ENCODE measurements at regions not wholly inside any gene's neighbourhood (a gene's known extent, or its start where the extent isn't known, plus 50 kb on each side); places are given as distances from the start of the nearest gene placed in this dataset.

DNA sequence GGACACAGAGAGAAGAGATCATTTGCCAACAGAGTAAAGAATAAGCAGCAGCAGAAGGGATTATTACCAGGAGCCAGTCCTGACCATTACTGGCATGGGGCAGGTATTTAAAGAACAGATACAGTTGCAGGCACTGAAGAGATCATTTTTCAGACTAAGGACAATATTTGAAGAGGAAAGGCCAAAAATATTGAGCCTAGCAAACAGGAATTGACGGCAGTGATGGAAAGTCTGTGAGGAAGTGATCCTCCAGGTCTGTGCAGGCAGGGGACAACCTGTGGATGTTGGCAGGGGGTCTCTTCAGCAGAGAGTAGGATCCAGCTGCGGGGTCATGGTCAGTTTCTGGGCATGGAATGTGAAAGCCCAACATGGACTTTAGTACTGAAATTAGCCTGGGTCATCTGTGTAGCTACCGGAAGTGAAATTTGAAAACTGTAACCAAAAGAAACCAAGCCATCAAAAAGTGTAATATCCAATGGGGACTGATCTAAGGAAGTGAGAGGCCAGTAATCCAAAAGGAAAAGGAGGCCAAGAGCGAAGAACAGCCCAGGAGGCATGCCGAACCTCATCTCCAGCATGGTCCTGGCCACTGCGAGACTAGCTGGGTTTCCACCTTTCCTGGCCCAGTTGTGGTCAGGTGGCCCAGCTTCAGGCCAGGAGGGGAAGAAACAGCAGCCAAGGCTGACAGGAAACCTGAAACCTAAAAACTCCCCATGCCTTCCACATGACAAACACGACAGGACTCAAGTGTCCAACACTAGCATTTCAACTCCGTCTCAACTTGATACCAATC is 115.1 kb upstream of the TNFAIP3 start:
- no peaks in the 10 kb centered on the region for H3K9me3 ChIP-seq
- TF ChIP-seq, protein P1, sequence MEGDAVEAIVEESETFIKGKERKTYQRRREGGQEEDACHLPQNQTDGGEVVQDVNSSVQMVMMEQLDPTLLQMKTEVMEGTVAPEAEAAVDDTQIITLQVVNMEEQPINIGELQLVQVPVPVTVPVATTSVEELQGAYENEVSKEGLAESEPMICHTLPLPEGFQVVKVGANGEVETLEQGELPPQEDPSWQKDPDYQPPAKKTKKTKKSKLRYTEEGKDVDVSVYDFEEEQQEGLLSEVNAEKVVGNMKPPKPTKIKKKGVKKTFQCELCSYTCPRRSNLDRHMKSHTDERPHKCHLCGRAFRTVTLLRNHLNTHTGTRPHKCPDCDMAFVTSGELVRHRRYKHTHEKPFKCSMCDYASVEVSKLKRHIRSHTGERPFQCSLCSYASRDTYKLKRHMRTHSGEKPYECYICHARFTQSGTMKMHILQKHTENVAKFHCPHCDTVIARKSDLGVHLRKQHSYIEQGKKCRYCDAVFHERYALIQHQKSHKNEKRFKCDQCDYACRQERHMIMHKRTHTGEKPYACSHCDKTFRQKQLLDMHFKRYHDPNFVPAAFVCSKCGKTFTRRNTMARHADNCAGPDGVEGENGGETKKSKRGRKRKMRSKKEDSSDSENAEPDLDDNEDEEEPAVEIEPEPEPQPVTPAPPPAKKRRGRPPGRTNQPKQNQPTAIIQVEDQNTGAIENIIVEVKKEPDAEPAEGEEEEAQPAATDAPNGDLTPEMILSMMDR (IDR thresholded peaks at IDR 0.05 in 4 of 5, conservative IDR thresholded peaks at IDR 0.05 in 1 of 5) = no peak
- TF ChIP-seq POLR2A (IDR thresholded peaks at IDR 0.05) = no peak
- ATAC-seq (peak; percentile 97 to 98), DNase-seq (peak; percentile 65 to 76)
- in situ Hi-C loops (cut with MboI; ENCODE audit: low sequenced_read_pairs in 4 of 4) = no loop called here
- peak overlapping the region; percentile 60 to 83 (median 72) for H3K27ac ChIP-seq
- H3K4me3 ChIP-seq = no peak overlapping the region
- intact Hi-C loops (cut with DNase I; ENCODE audit: low total_unique reads) = loop anchor here (5.0 kb wide), 1 partner anchor 45 kb away; no protein-coding TSS in a partner anchor
- no peaks in the 10 kb centered on the region for H3K36me3 ChIP-seq
- H3K4me1 ChIP-seq = peaks cover 37 to 42% of the 10 kb centered on the region in 2 donors
- no peaks in the 10 kb centered on the region for H3K27me3 ChIP-seq

DNA sequence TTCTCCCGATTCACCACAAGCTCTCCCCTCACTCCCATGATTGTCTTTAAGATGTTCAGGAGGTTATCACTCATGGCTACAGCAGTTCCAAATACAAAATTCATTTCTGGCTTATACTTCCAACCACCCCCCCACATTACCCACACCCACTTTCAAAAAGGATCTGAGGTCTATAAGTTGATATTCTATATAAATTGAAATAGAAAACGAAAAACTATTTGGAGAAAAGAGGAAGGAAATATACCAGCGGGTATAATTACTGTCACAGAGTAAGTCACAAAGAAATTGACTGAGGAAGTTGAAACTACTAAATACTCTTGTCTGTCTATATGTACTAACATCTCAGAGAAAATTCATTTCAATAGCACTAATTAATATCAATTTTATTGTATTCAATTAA is 112.7 kb upstream of the TNFAIP3 start:
- no peak overlapping the region for H3K27ac ChIP-seq
- H3K36me3 ChIP-seq = no peaks in the 10 kb centered on the region
- in situ Hi-C loops (cut with MboI; ENCODE audit: low sequenced_read_pairs in 4 of 4) = no loop called here
- H3K4me1 ChIP-seq = peaks cover 30 to 35% of the 10 kb centered on the region in 2 donors
- H3K27me3 ChIP-seq = no peaks in the 10 kb centered on the region
- DNase-seq (no peak), ATAC-seq (no peak)
- no peaks in the 10 kb centered on the region for H3K9me3 ChIP-seq
- TF ChIP-seq, protein P1 (IDR thresholded peaks at IDR 0.05 in 4 of 5, conservative IDR thresholded peaks at IDR 0.05 in 1 of 5) = no peak
- TF ChIP-seq POLR2A (IDR thresholded peaks at IDR 0.05) = no peak
- intact Hi-C loops (cut with DNase I; ENCODE audit: low total_unique reads) = loop anchor here (5.0 kb wide), 1 partner anchor 47 kb away; no protein-coding TSS in a partner anchor
- H3K4me3 ChIP-seq = no peak overlapping the region

DNA sequence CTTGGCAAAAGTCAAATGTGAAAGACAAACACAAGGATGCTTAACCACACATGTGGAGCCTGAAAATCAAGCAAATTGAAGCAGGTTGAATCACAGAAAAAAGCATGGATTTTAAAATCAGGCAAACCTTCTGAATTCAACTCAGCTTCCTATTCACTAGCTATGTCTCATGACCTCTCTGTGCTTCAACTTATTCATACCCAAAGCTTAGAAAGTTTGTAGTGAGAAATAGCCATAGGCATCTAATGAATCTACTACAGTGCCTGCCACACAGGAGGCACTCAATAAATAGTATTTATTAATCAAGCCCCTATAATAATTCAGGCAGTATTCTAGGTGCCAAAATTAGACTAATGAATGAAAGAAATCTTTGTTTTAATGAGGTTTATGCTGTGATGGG is 112.2 kb upstream of the TNFAIP3 start:
- in situ Hi-C loops (cut with MboI; ENCODE audit: low sequenced_read_pairs in 4 of 4) (no loop called here), intact Hi-C loops (cut with DNase I; ENCODE audit: low total_unique reads) (loop anchor here (5.0 kb wide), 1 partner anchor 48 kb away; no protein-coding TSS in a partner anchor)
- no peaks in the 10 kb centered on the region for H3K27me3 ChIP-seq
- H3K4me1 ChIP-seq = peaks cover 25 to 30% of the 10 kb centered on the region in 2 donors
- no peak overlapping the region for H3K4me3 ChIP-seq
- ATAC-seq = no peak
- TF ChIP-seq POLR2A (IDR thresholded peaks at IDR 0.05) = no peak
- TF ChIP-seq, protein P1 (IDR thresholded peaks at IDR 0.05 in 4 of 5, conservative IDR thresholded peaks at IDR 0.05 in 1 of 5) = no peak
- no peak for DNase-seq
- no peak overlapping the region for H3K27ac ChIP-seq
- no peaks in the 10 kb centered on the region for H3K9me3 ChIP-seq
- no peaks in the 10 kb centered on the region for H3K36me3 ChIP-seq

DNA sequence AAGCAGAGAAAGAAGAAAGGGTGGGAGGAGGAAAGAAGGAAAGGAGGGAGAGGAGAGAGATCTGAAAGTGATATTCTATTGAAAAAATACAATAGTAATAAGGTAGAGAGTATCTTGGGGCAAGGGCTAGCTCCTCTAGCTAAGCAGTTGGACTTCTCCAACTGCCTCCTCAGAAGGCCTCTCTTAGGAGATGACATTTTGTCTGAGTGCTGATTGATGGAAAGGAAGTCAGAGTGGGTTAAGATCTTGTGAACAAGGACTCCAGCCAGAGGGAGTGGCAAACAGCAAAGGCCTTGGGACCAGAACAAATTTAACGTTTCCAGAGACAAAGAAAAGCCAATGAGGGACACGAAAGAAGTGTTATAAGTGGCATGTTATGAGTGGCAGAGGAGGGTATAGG is 111.8 kb upstream of the TNFAIP3 start:
- intact Hi-C loops (cut with DNase I; ENCODE audit: low total_unique reads) = no loop called here
- no peak for ATAC-seq
- DNase-seq = no peak

More for the DNA sequence above, 111.8 kb upstream of the TNFAIP3 start:
- peaks cover 21 to 26% of the 10 kb centered on the region in 2 donors for H3K4me1 ChIP-seq
- in situ Hi-C loops (cut with MboI; ENCODE audit: low sequenced_read_pairs in 4 of 4) = no loop called here
- no peak overlapping the region for H3K27ac ChIP-seq
- H3K27me3 ChIP-seq = no peaks in the 10 kb centered on the region
- H3K9me3 ChIP-seq = no peaks in the 10 kb centered on the region
- no peaks in the 10 kb centered on the region for H3K36me3 ChIP-seq
- TF ChIP-seq, protein P1 (IDR thresholded peaks at IDR 0.05 in 4 of 5, conservative IDR thresholded peaks at IDR 0.05 in 1 of 5) = no peak
- no peak for TF ChIP-seq POLR2A (IDR thresholded peaks at IDR 0.05)
- no peak overlapping the region for H3K4me3 ChIP-seq
